NCI-H226 (cell line): ENCODE measurements at regions not wholly inside any gene's neighbourhood (a gene's known extent, or its start where the extent isn't known, plus 50 kb on each side); places are given as distances from the start of the nearest gene placed in this dataset.
"Not testable (repeated sequence)": the region's sequence is repeated elsewhere in the genome, so short reads cannot be mapped to it uniquely, and the experiment has no call there.

Experiments used
- DNase-seq: peaks from one replicate; pipeline ENCODE4 v3.0.0-alpha.2; 2015

GRCh38 chr7:51467384-51468017 lies 150.9 kb upstream of the COBL start:
- no peak for DNase-seq

GRCh38 chr7:51459809-51460208 lies 143.2 kb upstream of the COBL start:
- no peak for DNase-seq

GRCh38 chr7:51458693-51459092 lies 142.1 kb upstream of the COBL start:
- DNase-seq, result no peak

- no peak for DNase-seq
Observed at GRCh38 chr7:51457079-51457478, 140.5 kb upstream of the COBL start.

- no peak for DNase-seq
Observed at GRCh38 chr7:51456431-51457060, 139.9 kb upstream of the COBL start.

- DNase-seq, result no peak
Observed at GRCh38 chr7:51455948-51456347, 139.3 kb upstream of the COBL start.

GRCh38 chr7:51455513-51455912 lies 138.9 kb upstream of the COBL start:
- DNase-seq, result no peak

- no peak for DNase-seq
Observed at GRCh38 chr7:51455086-51455485, 138.5 kb upstream of the COBL start.

GRCh38 chr7:51452694-51453093 lies 136.1 kb upstream of the COBL start:
- DNase-seq, result no peak

- no peak for DNase-seq
Observed at GRCh38 chr7:51451751-51452476, 135.3 kb upstream of the COBL start.

- no peak for DNase-seq
Observed at GRCh38 chr7:51450541-51450940, 133.9 kb upstream of the COBL start.

GRCh38 chr7:51446785-51447184 lies 130.2 kb upstream of the COBL start:
- no peak for DNase-seq

GRCh38 chr7:51446356-51446755 lies 129.7 kb upstream of the COBL start:
- DNase-seq, result no peak

- DNase-seq, result no peak
Observed at GRCh38 chr7:51444936-51445335, 128.3 kb upstream of the COBL start.

GRCh38 chr7:51430480-51431086 lies 114.0 kb upstream of the COBL start:
- peak; percentile 17 for DNase-seq

GRCh38 chr7:51428217-51428887 lies 111.7 kb upstream of the COBL start:
- DNase-seq, result peak; percentile 9

- DNase-seq, result no peak
Observed at GRCh38 chr7:51426163-51426562, 109.6 kb upstream of the COBL start.

GRCh38 chr7:51409934-51410333 lies 93.3 kb upstream of the COBL start:
- DNase-seq, result not testable (repeated sequence)

GRCh38 chr7:51397608-51398007 lies 81.0 kb upstream of the COBL start:
- not testable (repeated sequence) for DNase-seq

GRCh38 chr7:51393003-51393402 lies 76.4 kb upstream of the COBL start:
- DNase-seq, result peak; percentile 3

GRCh38 chr7:51389952-51390351 lies 73.3 kb upstream of the COBL start:
- not testable (repeated sequence) for DNase-seq

GRCh38 chr7:51389216-51389812 lies 72.7 kb upstream of the COBL start:
- DNase-seq, result not testable (repeated sequence)

- not testable (repeated sequence) for DNase-seq
Observed at GRCh38 chr7:51388241-51388640, 71.6 kb upstream of the COBL start.
